ENCODE measurements at regions not wholly inside any gene's neighbourhood (a gene's known extent, or its start where the extent isn't known, plus 50 kb on each side); places are given as distances from the start of the nearest gene placed in this dataset.

- TF ChIP-seq POLR2AphosphoS5 (IDR thresholded peaks at IDR 0.05; ENCODE audit: low read depth) (no peak), EZH2 (IDR thresholded peaks at IDR 0.05; ENCODE audit: low read depth, unreplicated experiment) (no peak), EZH2phosphoT487 (IDR thresholded peaks at IDR 0.05; ENCODE audit: unreplicated experiment) (no peak), REST (IDR thresholded peaks at IDR 0.05; ENCODE audit: unreplicated experiment) (no peak), JUNB (IDR thresholded peaks at IDR 0.05; ENCODE audit: unreplicated experiment) (no peak), CREB1 (CRISPR knock-in tag; IDR thresholded peaks at IDR 0.05; ENCODE audit: low read depth) (no peak)
- TF ChIP-seq, protein P1, sequence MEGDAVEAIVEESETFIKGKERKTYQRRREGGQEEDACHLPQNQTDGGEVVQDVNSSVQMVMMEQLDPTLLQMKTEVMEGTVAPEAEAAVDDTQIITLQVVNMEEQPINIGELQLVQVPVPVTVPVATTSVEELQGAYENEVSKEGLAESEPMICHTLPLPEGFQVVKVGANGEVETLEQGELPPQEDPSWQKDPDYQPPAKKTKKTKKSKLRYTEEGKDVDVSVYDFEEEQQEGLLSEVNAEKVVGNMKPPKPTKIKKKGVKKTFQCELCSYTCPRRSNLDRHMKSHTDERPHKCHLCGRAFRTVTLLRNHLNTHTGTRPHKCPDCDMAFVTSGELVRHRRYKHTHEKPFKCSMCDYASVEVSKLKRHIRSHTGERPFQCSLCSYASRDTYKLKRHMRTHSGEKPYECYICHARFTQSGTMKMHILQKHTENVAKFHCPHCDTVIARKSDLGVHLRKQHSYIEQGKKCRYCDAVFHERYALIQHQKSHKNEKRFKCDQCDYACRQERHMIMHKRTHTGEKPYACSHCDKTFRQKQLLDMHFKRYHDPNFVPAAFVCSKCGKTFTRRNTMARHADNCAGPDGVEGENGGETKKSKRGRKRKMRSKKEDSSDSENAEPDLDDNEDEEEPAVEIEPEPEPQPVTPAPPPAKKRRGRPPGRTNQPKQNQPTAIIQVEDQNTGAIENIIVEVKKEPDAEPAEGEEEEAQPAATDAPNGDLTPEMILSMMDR (conservative IDR thresholded peaks at IDR 0.05; ENCODE audit: low read depth in 2 of 2), result no peak
- TF ChIP-seq, protein P2, sequence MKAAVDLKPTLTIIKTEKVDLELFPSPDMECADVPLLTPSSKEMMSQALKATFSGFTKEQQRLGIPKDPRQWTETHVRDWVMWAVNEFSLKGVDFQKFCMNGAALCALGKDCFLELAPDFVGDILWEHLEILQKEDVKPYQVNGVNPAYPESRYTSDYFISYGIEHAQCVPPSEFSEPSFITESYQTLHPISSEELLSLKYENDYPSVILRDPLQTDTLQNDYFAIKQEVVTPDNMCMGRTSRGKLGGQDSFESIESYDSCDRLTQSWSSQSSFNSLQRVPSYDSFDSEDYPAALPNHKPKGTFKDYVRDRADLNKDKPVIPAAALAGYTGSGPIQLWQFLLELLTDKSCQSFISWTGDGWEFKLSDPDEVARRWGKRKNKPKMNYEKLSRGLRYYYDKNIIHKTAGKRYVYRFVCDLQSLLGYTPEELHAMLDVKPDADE (IDR thresholded peaks at IDR 0.05), result no peak
These were observed 484.1 kb upstream of the SALL1 start for GRCh38 chr16:51635181-51635580.
